ENCODE measurements at regions not wholly inside any gene's neighbourhood (a gene's known extent, or its start where the extent isn't known, plus 50 kb on each side); places are given as distances from the start of the nearest gene placed in this dataset.

DNA sequence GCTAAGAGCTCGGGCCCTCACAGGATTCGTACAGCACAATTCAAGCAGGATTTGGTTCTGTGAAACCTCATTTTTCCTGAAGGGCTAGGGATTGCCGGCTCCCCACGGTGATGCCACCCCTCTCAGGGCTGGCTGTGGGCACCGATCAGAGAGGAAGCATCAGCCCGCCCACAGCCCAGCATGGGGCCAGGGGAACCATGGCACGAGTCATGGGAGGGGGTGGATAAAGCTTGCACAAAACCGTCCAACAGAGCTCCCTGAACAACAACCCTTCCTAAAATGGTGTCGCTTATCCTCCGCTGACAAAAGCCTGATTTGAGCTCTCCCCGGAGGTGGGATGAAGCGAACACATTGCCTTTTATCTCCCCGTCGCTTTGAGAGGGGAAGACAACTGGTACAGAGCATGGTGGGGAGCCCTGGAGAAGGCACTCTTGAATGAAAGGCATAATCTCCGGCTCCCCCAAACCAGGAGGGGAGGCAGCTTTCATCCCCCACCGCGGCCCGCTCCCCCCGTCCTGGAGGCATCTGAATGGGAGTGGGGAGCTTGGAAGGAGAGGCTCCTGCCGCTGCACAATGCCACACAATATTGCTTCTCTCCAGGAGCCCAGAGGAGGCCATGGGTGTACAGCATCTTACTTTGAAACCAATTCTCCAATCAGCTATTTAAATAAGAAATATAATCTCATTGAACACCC is 144.0 kb downstream of the RPS24 start:
- H3K4me1 ChIP-seq (ENCODE audit: control insufficient read depth in 2 of 2, insufficient read depth in 2 of 2, low read length in 2 of 2), result no peaks in the 10 kb centered on the region
- H3K9me3 ChIP-seq (ENCODE audit: control insufficient read depth in 2 of 3, low read length in 3 of 3), result no peaks in the 10 kb centered on the region
- no peaks in the 10 kb centered on the region for H3K36me3 ChIP-seq (ENCODE audit: control insufficient read depth in 2 of 3, insufficient read depth in 3 of 3, low read length in 3 of 3)
- no peaks in the 10 kb centered on the region for H3K27me3 Mint-ChIP-seq
- peaks cover 0 to 2% (median 0%) of the 10 kb centered on the region in 7 donors for H3K4me1 Mint-ChIP-seq
- H3K4me3 ChIP-seq (ENCODE audit: low read length), result no peak overlapping the region
- H3K27me3 ChIP-seq (ENCODE audit: control insufficient read depth in 2 of 2, insufficient read depth in 2 of 2, low read length in 2 of 2), result no peaks in the 10 kb centered on the region
- ChIA-PET POLR2A (no interaction called here), CTCF (no interaction called here)
- no peaks in the 10 kb centered on the region for H3K36me3 Mint-ChIP-seq
- no peak overlapping the region for H3K4me3 Mint-ChIP-seq
- intact Hi-C loops (cut with micrococcal nuclease), result no loop called here
- DNase-seq, result no peak
- no peak for ATAC-seq
- no peaks in the 10 kb centered on the region for H3K9me3 Mint-ChIP-seq
- H3K27ac Mint-ChIP-seq, result no peak overlapping the region
- H3K27ac ChIP-seq (ENCODE audit: low read depth, low read length), result no peak overlapping the region

DNA sequence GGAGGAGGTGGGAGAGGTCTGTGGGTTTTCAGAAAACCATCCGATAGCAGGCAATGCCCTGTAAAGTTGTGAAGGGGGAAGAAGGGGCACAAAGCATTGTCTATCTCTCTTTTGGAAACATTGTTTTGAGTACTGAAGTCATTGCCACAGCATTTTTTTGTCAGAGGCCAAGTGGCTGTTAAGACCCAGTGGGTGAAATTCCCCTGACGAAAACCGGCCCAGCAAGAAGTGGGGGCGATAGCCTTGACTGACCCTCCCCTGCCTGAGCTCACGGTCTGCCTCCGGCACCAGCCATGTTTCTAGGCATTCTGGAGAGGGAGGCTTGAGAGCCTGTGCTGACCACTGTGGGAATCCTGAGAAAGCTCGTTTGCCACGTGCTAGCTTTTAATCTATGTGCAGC is 144.7 kb downstream of the RPS24 start:
- H3K36me3 ChIP-seq (ENCODE audit: control insufficient read depth in 2 of 3, insufficient read depth in 3 of 3, low read length in 3 of 3), result no peaks in the 10 kb centered on the region

DNA sequence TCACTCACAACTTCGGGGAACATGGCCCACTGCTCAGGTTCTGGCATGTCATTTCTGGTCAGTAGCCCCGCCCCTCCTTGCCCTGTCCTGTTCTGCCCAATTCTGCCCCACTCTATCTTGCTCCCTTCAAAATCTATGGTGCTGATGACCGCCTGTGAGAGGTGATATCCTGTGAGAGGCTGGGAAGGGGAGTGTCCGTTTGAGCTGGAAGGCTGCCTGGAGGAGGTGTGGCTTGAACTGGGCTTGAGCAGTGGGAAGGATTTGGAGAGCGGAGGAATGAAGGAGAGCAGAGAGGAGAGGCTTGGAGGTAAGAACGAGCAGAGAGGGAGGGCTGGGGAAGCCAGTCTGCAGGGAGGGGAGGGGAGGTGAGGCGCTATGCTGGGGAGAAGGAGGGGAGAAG is 145.3 kb downstream of the RPS24 start:
- no peak for DNase-seq
- no peaks in the 10 kb centered on the region for H3K9me3 Mint-ChIP-seq
- no peaks in the 10 kb centered on the region for H3K27me3 ChIP-seq (ENCODE audit: control insufficient read depth in 2 of 2, insufficient read depth in 2 of 2, low read length in 2 of 2)
- H3K9me3 ChIP-seq (ENCODE audit: control insufficient read depth in 2 of 3, low read length in 3 of 3), result no peaks in the 10 kb centered on the region
- no peak overlapping the region for H3K27ac Mint-ChIP-seq
- H3K4me1 Mint-ChIP-seq, result peaks cover 0 to 2% (median 0%) of the 10 kb centered on the region in 7 donors
- H3K4me3 ChIP-seq (ENCODE audit: low read length), result no peak overlapping the region
- ChIA-PET POLR2A (no interaction called here), CTCF (no interaction called here)
- no peak overlapping the region for H3K27ac ChIP-seq (ENCODE audit: low read depth, low read length)
- no peaks in the 10 kb centered on the region for H3K36me3 Mint-ChIP-seq
- no peak overlapping the region for H3K4me3 Mint-ChIP-seq
- no peaks in the 10 kb centered on the region for H3K36me3 ChIP-seq (ENCODE audit: control insufficient read depth in 2 of 3, insufficient read depth in 3 of 3, low read length in 3 of 3)
- intact Hi-C loops (cut with micrococcal nuclease), result no loop called here
- ATAC-seq, result no peak
- no peaks in the 10 kb centered on the region for H3K4me1 ChIP-seq (ENCODE audit: control insufficient read depth in 2 of 2, insufficient read depth in 2 of 2, low read length in 2 of 2)
- H3K27me3 Mint-ChIP-seq, result no peaks in the 10 kb centered on the region

More for the DNA sequence above, 144.7 kb downstream of the RPS24 start:
- Mint-ChIP-seq H3K27ac (no peak overlapping the region), H3K36me3 (no peaks in the 10 kb centered on the region), H3K4me1 (peaks cover 0 to 2% (median 0%) of the 10 kb centered on the region in 7 donors), H3K4me3 (no peak overlapping the region), H3K27me3 (no peaks in the 10 kb centered on the region), H3K9me3 (no peaks in the 10 kb centered on the region)
- H3K9me3 ChIP-seq (ENCODE audit: control insufficient read depth in 2 of 3, low read length in 3 of 3), result no peaks in the 10 kb centered on the region
- H3K27me3 ChIP-seq (ENCODE audit: control insufficient read depth in 2 of 2, insufficient read depth in 2 of 2, low read length in 2 of 2), result no peaks in the 10 kb centered on the region
- no peak overlapping the region for H3K27ac ChIP-seq (ENCODE audit: low read depth, low read length)
- POLR2A ChIA-PET, result no interaction called here
- CTCF ChIA-PET, result no interaction called here
- no peak overlapping the region for H3K4me3 ChIP-seq (ENCODE audit: low read length)
- H3K4me1 ChIP-seq (ENCODE audit: control insufficient read depth in 2 of 2, insufficient read depth in 2 of 2, low read length in 2 of 2), result no peaks in the 10 kb centered on the region
- intact Hi-C loops (cut with micrococcal nuclease), result no loop called here
- DNase-seq (no peak), ATAC-seq (no peak)

DNA sequence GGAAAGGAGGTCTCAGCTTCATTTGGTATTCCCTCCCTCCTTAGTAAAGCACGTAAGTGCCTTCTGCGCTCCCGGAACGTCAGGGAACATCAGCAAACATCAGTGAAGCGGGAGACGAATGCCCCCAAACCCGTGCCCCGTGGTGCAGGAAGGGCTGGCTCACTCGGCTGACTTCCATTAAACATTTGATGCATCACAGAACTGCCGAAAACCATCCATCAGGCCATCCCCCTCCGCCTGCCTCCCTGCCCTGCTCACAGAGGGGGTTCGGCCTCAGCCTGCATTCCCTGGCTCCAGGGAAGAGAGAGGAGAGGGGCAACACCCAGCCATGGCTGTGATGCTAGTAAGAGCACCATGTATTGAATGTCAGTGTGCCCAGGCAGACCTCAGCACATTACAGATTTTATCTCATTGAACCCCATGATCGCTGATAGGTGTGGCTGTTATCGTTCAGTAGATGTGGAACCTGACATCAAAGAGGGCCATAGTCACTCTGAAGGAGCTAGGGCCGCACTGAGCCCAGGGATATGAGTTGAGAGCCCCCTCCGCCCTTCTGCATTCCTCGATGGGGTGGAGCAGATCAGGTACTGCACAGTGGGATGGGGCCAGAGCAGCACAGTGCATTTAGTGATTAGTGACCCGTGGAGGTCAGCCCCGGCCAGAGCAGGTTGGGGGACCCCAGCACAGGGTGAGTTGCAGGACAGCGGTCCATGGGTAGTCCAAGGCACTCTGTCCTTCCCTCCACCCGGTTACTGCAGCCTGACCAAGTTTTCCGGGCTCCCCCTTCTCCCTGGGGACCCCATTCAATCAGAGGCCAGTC is 146.4 kb downstream of the RPS24 start:
- no peaks in the 10 kb centered on the region for H3K36me3 Mint-ChIP-seq
- H3K4me1 Mint-ChIP-seq, result peaks cover 0 to 2% (median 0%) of the 10 kb centered on the region in 7 donors
- H3K4me3 Mint-ChIP-seq, result no peak overlapping the region
- CTCF ChIA-PET, result no interaction called here
- no peak overlapping the region for H3K27ac ChIP-seq (ENCODE audit: low read depth, low read length)
- no peaks in the 10 kb centered on the region for H3K4me1 ChIP-seq (ENCODE audit: control insufficient read depth in 2 of 2, insufficient read depth in 2 of 2, low read length in 2 of 2)
- no peaks in the 10 kb centered on the region for H3K9me3 Mint-ChIP-seq
- DNase-seq (no peak), ATAC-seq (no peak)
- intact Hi-C loops (cut with micrococcal nuclease), result no loop called here
- H3K36me3 ChIP-seq (ENCODE audit: control insufficient read depth in 2 of 3, insufficient read depth in 3 of 3, low read length in 3 of 3), result no peaks in the 10 kb centered on the region
- H3K9me3 ChIP-seq (ENCODE audit: control insufficient read depth in 2 of 3, low read length in 3 of 3), result no peaks in the 10 kb centered on the region
- H3K27me3 Mint-ChIP-seq, result no peaks in the 10 kb centered on the region
- POLR2A ChIA-PET, result no interaction called here
- no peak overlapping the region for H3K27ac Mint-ChIP-seq
- no peak overlapping the region for H3K4me3 ChIP-seq (ENCODE audit: low read length)
- H3K27me3 ChIP-seq (ENCODE audit: control insufficient read depth in 2 of 2, insufficient read depth in 2 of 2, low read length in 2 of 2), result no peaks in the 10 kb centered on the region

DNA sequence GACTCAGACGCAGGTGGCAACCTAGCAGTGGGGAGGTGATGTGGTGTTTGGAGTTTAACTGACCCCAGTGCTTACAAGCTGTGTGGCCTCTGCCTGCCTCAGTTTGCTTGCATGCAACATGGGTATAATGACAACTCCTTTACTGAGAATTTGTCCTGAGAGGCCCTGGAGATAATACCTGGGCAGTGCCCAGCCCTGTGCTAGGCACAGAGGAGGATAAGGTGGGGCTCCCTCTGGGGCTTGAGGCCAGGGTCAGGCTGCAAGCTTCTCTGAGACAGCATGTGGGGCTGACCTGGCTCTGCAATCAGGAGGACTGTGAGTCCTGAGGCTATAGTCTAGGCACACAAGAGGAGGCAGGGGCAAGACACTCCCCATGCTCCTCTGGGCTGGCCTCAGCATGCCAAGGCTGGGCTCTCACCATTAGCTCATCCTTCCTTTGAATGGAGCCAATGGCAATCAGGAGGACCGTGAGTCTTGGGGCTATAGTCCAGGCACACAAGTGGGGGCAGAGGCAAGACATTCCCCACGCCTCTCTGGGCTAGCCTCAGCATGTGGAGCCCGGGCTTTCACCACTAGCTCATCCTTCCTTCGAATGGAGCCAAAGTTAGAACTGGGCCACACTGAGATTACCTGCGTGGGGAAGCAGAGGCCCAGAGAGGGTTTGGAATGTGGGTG is 147.9 kb downstream of the RPS24 start:
- intact Hi-C loops (cut with micrococcal nuclease), result no loop called here
- no peaks in the 10 kb centered on the region for H3K9me3 Mint-ChIP-seq
- POLR2A ChIA-PET, result no interaction called here
- no peak for DNase-seq
- Histone ChIP-seq H3K4me1 (ENCODE audit: control insufficient read depth in 2 of 2, insufficient read depth in 2 of 2, low read length in 2 of 2) (no peaks in the 10 kb centered on the region), H3K9me3 (ENCODE audit: control insufficient read depth in 2 of 3, low read length in 3 of 3) (no peaks in the 10 kb centered on the region), H3K36me3 (ENCODE audit: control insufficient read depth in 2 of 3, insufficient read depth in 3 of 3, low read length in 3 of 3) (no peaks in the 10 kb centered on the region), H3K27me3 (ENCODE audit: control insufficient read depth in 2 of 2, insufficient read depth in 2 of 2, low read length in 2 of 2) (no peaks in the 10 kb centered on the region), H3K4me3 (ENCODE audit: low read length) (no peak overlapping the region), H3K27ac (ENCODE audit: low read depth, low read length) (no peak overlapping the region)
- H3K27ac Mint-ChIP-seq, result no peak overlapping the region
- H3K4me1 Mint-ChIP-seq, result peaks cover 0 to 2% (median 0%) of the 10 kb centered on the region in 7 donors
- no peaks in the 10 kb centered on the region for H3K36me3 Mint-ChIP-seq
- no peak overlapping the region for H3K4me3 Mint-ChIP-seq
- no peaks in the 10 kb centered on the region for H3K27me3 Mint-ChIP-seq
- CTCF ChIA-PET, result interaction anchor here (0.6 kb wide), 1 partner anchor 534 kb away, joined by 3 read pairs; no protein-coding TSS in a partner anchor
- no peak for ATAC-seq

DNA sequence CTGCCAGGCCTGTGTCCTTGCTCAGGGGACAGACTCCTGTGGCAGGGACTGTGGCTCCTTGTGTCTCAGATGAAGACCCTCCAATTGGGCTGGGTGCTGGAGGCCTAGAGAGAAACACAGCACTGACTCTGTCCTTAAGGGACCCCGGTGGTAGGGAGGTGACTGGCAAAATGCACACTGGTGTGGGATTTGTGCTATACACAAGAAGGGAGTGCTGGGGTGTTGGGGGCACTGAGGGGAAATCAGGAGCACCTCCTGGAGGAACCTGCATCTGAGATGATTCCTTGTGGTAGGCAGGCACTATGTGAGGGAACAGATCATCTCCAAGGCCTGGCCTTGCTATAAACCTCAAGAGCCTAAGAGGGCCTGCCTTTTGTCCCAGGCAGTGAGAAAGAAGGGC is 149.2 kb downstream of the RPS24 start:
- POLR2A ChIA-PET, result no interaction called here
- intact Hi-C loops (cut with micrococcal nuclease), result no loop called here
- DNase-seq (no peak), ATAC-seq (no peak)
- H3K27ac ChIP-seq (ENCODE audit: low read depth, low read length), result no peak overlapping the region
- no peak overlapping the region for H3K27ac Mint-ChIP-seq
- no peaks in the 10 kb centered on the region for H3K9me3 Mint-ChIP-seq
- no peaks in the 10 kb centered on the region for H3K36me3 Mint-ChIP-seq
- H3K4me3 ChIP-seq (ENCODE audit: low read length), result no peak overlapping the region
- H3K27me3 Mint-ChIP-seq, result no peaks in the 10 kb centered on the region
- H3K27me3 ChIP-seq (ENCODE audit: control insufficient read depth in 2 of 2, insufficient read depth in 2 of 2, low read length in 2 of 2), result no peaks in the 10 kb centered on the region
- CTCF ChIA-PET, result no interaction called here
- H3K4me1 ChIP-seq (ENCODE audit: control insufficient read depth in 2 of 2, insufficient read depth in 2 of 2, low read length in 2 of 2), result no peaks in the 10 kb centered on the region
- no peaks in the 10 kb centered on the region for H3K9me3 ChIP-seq (ENCODE audit: control insufficient read depth in 2 of 3, low read length in 3 of 3)
- no peaks in the 10 kb centered on the region for H3K36me3 ChIP-seq (ENCODE audit: control insufficient read depth in 2 of 3, insufficient read depth in 3 of 3, low read length in 3 of 3)
- no peak overlapping the region for H3K4me3 Mint-ChIP-seq
- H3K4me1 Mint-ChIP-seq, result peaks cover 0 to 2% (median 0%) of the 10 kb centered on the region in 7 donors

Measured in naive thymus-derived CD4-positive, alpha-beta T cell (primary cell).